Adrenal gland (tissue), 9 donors: ENCODE measurements at regions not wholly inside any gene's neighbourhood (a gene's known extent, or its start where the extent isn't known, plus 50 kb on each side); places are given as distances from the start of the nearest gene placed in this dataset.
"Not testable (repeated sequence)": the region's sequence is repeated elsewhere in the genome, so short reads cannot be mapped to it uniquely, and the experiment has no call there.

Experiments used
- DNase-seq, 7 donors: peaks; one replicate each; pipeline ENCODE4 v3.0.0-alpha.2; 2019 to 2020
- H3K27ac ChIP-seq, 5 donors: fragments of 200-600 bp; sonication (generic) in 4 of 5; 1 replicate in 3 of 5; 2 replicates in 2 of 5; pipeline versions ENCODE4 v1.5.1 to v1.8.0; 2016 to 2020; ENCODE audit warnings: mild to moderate bottlenecking in 1 of 5
- H3K27me3 ChIP-seq: fragments of 200-600 bp; 2 replicates; pipeline ENCODE4 v1.8.0; 2021
- H3K36me3 ChIP-seq, 2 donors: fragments of 200-600 bp; replicated peaks in 1 of 2; 1 replicate in 1 of 2; 2 replicates in 1 of 2; pipeline versions ENCODE4 v1.5.1 to v1.8.0; 2018 to 2022
- H3K4me1 ChIP-seq, 2 donors: fragments of 200-600 bp; replicated peaks in 1 of 2; 1 replicate in 1 of 2; 2 replicates in 1 of 2; pipeline versions ENCODE4 v1.5.1 to v1.8.0; 2018 to 2021
- H3K4me3 ChIP-seq, 4 donors: fragments of 200-600 bp; sonication (generic) in 3 of 4; one replicate each; pipeline ENCODE4 v1.5.1; 2016 to 2018
- H3K9me3 ChIP-seq, 3 donors: fragments of 200-600 bp; sonication (generic) in 1 of 3; replicated peaks in 1 of 3; 1 replicate in 2 of 3; 2 replicates in 1 of 3; pipeline versions ENCODE4 v1.5.1 to v1.8.0; 2016 to 2021
- CTCF ChIP-seq, 6 experiments: fragments of 450-650 bp in 4 of 6; fragments of 200-600 bp in 2 of 6; sonication (generic) in 1 of 6; IDR thresholded peaks; 1 replicate in 5 of 6; 2 replicates in 1 of 6; pipeline versions ENCODE4 v1.5.1 to v1.8.0; 2016 to 2021; ENCODE audit warnings: antibody characterized with exemption in 6 of 6, mild to moderate bottlenecking in 2 of 6, moderate library complexity in 1 of 6
- POLR2A ChIP-seq, 2 donors: fragments of 450-650 bp; IDR thresholded peaks; one replicate each; pipeline ENCODE4 v1.6.1; 2017; ENCODE audit warnings: antibody characterized with exemption in 2 of 2, mild to moderate bottlenecking in 2 of 2, moderate library complexity in 1 of 2
- WGBS, 4 donors: extraction: QIAGEN DNeasy Blood & Tissue Kit in 2 of 4; methylation state at CpG; one replicate each; pipeline versions ENCODE4 v1.1.5 to v1.1.7; 2013 to 2017; 5-methylcytosine and 5-hydroxymethylcytosine counted together
- intact Hi-C, 2 donors: fragments of 100-400 bp; cut with DNase I; formaldehyde crosslinking; loops; one replicate each; pipeline versions ENCODE4 v1.14.1 to v1.15.0; 2022 to 2023
- donor health status: healthy with polysubstance abuse.
- donor health status: Bipolar disorder and iron deficiency.
- donor health status: DM: yes; HTN: yes; CAD: no.
- donor health status: DM: no; HTN: no; CAD: no.
- donor health status: DM: no; HTN: no; CAD: no.

GRCh38 chr12:75751769-75752471 is 240.5 kb upstream of the KRR1 start:
- intact Hi-C loops: no loop called here
- Histone ChIP-seq H3K27me3 (no peaks in the 10 kb centered on the region), H3K4me1 (no peaks in the 10 kb centered on the region), H3K9me3 (no peaks in the 10 kb centered on the region), H3K36me3 (no peaks in the 10 kb centered on the region), H3K27ac (no peak overlapping the region), H3K4me3 (no peak overlapping the region)
- no peak for TF ChIP-seq CTCF (IDR thresholded peaks at IDR 0.05)
- no peak for TF ChIP-seq POLR2A (IDR thresholded peaks at IDR 0.05)
- DNase-seq: no peak
- WGBS, 4 donors: 80 to 87% (median 84%) methylated on average over 4 of the region's 4 CpGs

GRCh38 chr12:75750716-75751306 is 239.4 kb upstream of the KRR1 start:
- Histone ChIP-seq H3K4me1 (no peaks in the 10 kb centered on the region), H3K27me3 (no peaks in the 10 kb centered on the region), H3K27ac (no peak overlapping the region), H3K9me3 (no peaks in the 10 kb centered on the region), H3K36me3 (no peaks in the 10 kb centered on the region), H3K4me3 (no peak overlapping the region)
- TF ChIP-seq CTCF (IDR thresholded peaks at IDR 0.05): no peak
- TF ChIP-seq POLR2A (IDR thresholded peaks at IDR 0.05): no peak
- 51 to 56% (median 53%) methylated on average over 4 of the region's 4 CpGs for WGBS, 4 donors
- intact Hi-C loops: no loop called here
- no peak for DNase-seq

GRCh38 chr12:75748990-75749389 is 237.6 kb upstream of the KRR1 start:
- H3K27me3 ChIP-seq, H3K9me3 ChIP-seq, intact Hi-C loops, H3K4me1 ChIP-seq, H3K4me3 ChIP-seq, H3K27ac ChIP-seq, DNase-seq, H3K36me3 ChIP-seq: not testable (repeated sequence)
- 94 to 100% (median 95%) methylated on average over 2 to 3 of the region's 3 CpGs for WGBS, 4 donors

- intact Hi-C loops: no loop called here
- Histone ChIP-seq H3K9me3 (no peaks in the 10 kb centered on the region), H3K4me3 (no peak overlapping the region), H3K4me1 (no peaks in the 10 kb centered on the region), H3K27ac (no peak overlapping the region), H3K36me3 (no peaks in the 10 kb centered on the region), H3K27me3 (no peaks in the 10 kb centered on the region)
- DNase-seq: no peak
- WGBS, 4 donors: 89 to 91% (median 89%) methylated on average over 6 of the region's 6 CpGs
- TF ChIP-seq CTCF (IDR thresholded peaks at IDR 0.05) (no peak), POLR2A (IDR thresholded peaks at IDR 0.05) (no peak)
Observed at GRCh38 chr12:75748136-75748535, 236.7 kb upstream of the KRR1 start.

- intact Hi-C loops: no loop called here
- no peaks in the 10 kb centered on the region for H3K36me3 ChIP-seq
- no peaks in the 10 kb centered on the region for H3K4me1 ChIP-seq
- no peak for DNase-seq
- no peak overlapping the region for H3K27ac ChIP-seq
- no peaks in the 10 kb centered on the region for H3K27me3 ChIP-seq
- WGBS, 4 donors: 92 to 100% (median 96%) methylated on average over 1 of the region's 1 CpG
- H3K4me3 ChIP-seq: no peak overlapping the region
- no peaks in the 10 kb centered on the region for H3K9me3 ChIP-seq
- TF ChIP-seq POLR2A (IDR thresholded peaks at IDR 0.05) (no peak), CTCF (IDR thresholded peaks at IDR 0.05) (no peak)
Observed at GRCh38 chr12:75747572-75748021, 236.2 kb upstream of the KRR1 start.
